HCT116 (cell line): ENCODE measurements at regions not wholly inside any gene's neighbourhood (a gene's known extent, or its start where the extent isn't known, plus 50 kb on each side); places are given as distances from the start of the nearest gene placed in this dataset.

Source experiments
- ATAC-seq: fragments of 200-7000 bp; cut with Tn5 transposase; 2 replicates; pipeline ENCODE4 v1.9.1; 2020; ENCODE audit warnings: mild to moderate bottlenecking, moderate library complexity
- BruUV-seq: library from RNA; stranded (reverse); fragments of 400-500 nt; replicated peaks from 2 replicates; lab custom pipeline; 2021; lab: Mats Ljungman, UMichigan
- CTCF ChIA-PET: fragments of 300-600 bp; sonication (Branson Sonifier 250); formaldehyde crosslinking; loops from one replicate; lab custom pipeline; 2021; ENCODE audit warnings: antibody characterized with exemption; lab: Charles Lee
- POLR2A ChIA-PET: fragments of 300-600, 350-600 bp; sonication (Branson Sonifier 250); formaldehyde crosslinking; loops from one replicate; lab custom pipeline; 2021; ENCODE audit warnings: antibody characterized with exemption; lab: Charles Lee
- RAD21 ChIA-PET, 2 experiments: fragments of 300-600 bp; sonication (Branson Sonifier 250); formaldehyde crosslinking; loops; one replicate each; lab custom pipeline; 2023; ENCODE audit warnings: low total read pairs in 2 of 2; ENCODE audit not compliant: uncharacterized antibody in 2 of 2, unreplicated experiment in 2 of 2, low non-redundant PET in 1 of 2; lab: Charles Lee
- DNase-seq: peaks from one replicate; pipeline ENCODE4 v3.0.0-alpha.2; 2010; ENCODE audit warnings: low read depth, low spot score
- H2AFZ ChIP-seq: fragments of 200-600 bp; shearing (Covaris generic), sonication (generic); 2 replicates; pipeline ENCODE4 v1.6.1; 2017; ENCODE audit warnings: low read depth, mixed run types, mixed read lengths, antibody characterized with exemption, low read length; ENCODE audit not compliant: poor library complexity, severe bottlenecking
- H3K27ac ChIP-seq: 2 replicates; pipeline ENCODE4 v1.5.1; 2012; ENCODE audit warnings: low read depth, low read length
- H3K27me3 ChIP-seq: fragments of 200-600 bp; sonication (generic); 2 replicates; pipeline ENCODE4 v1.6.1; 2016; ENCODE audit warnings: mixed run types, low read length, mixed read lengths; ENCODE audit not compliant: insufficient read depth
- H3K36me3 ChIP-seq, 2 experiments: fragments of 200-500 bp in 1 of 2; fragments of 200-600 bp in 1 of 2; sonication (Bioruptor generic) in 1 of 2; sonication (generic) in 1 of 2; 2 replicates each; pipeline versions ENCODE4 v1.5.1 to v1.6.1; 2014 to 2016; ENCODE audit warnings: low read length in 2 of 2, inconsistent platforms in 1 of 2, mixed read lengths in 1 of 2, mixed run types in 1 of 2; ENCODE audit not compliant: insufficient read depth in 2 of 2, control insufficient read depth in 1 of 2
- H3K4me1 ChIP-seq, 2 experiments: fragments of 200-600 bp in 1 of 2; sonication (generic) in 1 of 2; 2 replicates each; pipeline versions ENCODE4 v1.5.1 to v1.6.1; 2012 to 2017; ENCODE audit warnings: low read length in 2 of 2, inconsistent platforms in 1 of 2, mild to moderate bottlenecking in 1 of 2, mixed read lengths in 1 of 2, mixed run types in 1 of 2, moderate library complexity in 1 of 2; ENCODE audit not compliant: insufficient read depth in 2 of 2, control insufficient read depth in 1 of 2
- H3K4me2 ChIP-seq: fragments of 200-600 bp; sonication (generic); 2 replicates; pipeline ENCODE4 v1.6.1; 2017; ENCODE audit warnings: mixed run types, low read length, mixed read lengths
- H3K4me3 ChIP-seq, 2 experiments: fragments of 200-600 bp in 1 of 2; sonication (generic) in 1 of 2; replicated peaks in 1 of 2; 2 replicates each; pipeline ENCODE4 v1.5.1; 2011 to 2016; ENCODE audit warnings: low read length in 2 of 2, control low read depth in 1 of 2, low read depth in 1 of 2, mild to moderate bottlenecking in 1 of 2, mixed read lengths in 1 of 2, mixed run types in 1 of 2
- H3K79me2 ChIP-seq: fragments of 200-600 bp; sonication (generic); 2 replicates; pipeline ENCODE4 v1.6.1; 2017; ENCODE audit warnings: mild to moderate bottlenecking, mixed run types, low read length, moderate library complexity, mixed read lengths; ENCODE audit not compliant: insufficient read depth
- H3K9ac ChIP-seq: fragments of 200-600 bp; sonication (generic); 2 replicates; pipeline ENCODE4 v1.6.1; 2016; ENCODE audit warnings: low read length, mixed read lengths
- H3K9me2 ChIP-seq: fragments of 200-600 bp; sonication (generic), shearing (Covaris generic); 2 replicates; pipeline ENCODE4 v1.6.1; 2017; ENCODE audit warnings: mixed run types, mild to moderate bottlenecking, moderate library complexity; ENCODE audit not compliant: insufficient read depth
- H3K9me3 ChIP-seq, 2 experiments: fragments of 200-500 bp in 1 of 2; fragments of 200-600 bp in 1 of 2; sonication (Bioruptor generic) in 1 of 2; sonication (generic) in 1 of 2; 2 replicates each; pipeline ENCODE4 v1.6.1; 2014 to 2017; ENCODE audit warnings: low read length in 2 of 2, mixed read lengths in 2 of 2, inconsistent platforms in 1 of 2, low read depth in 1 of 2, mild to moderate bottlenecking in 1 of 2, mixed run types in 1 of 2, moderate library complexity in 1 of 2; ENCODE audit not compliant: control insufficient read depth in 1 of 2, insufficient read depth in 1 of 2
- H4K20me1 ChIP-seq: fragments of 200-600 bp; sonication (generic), shearing (Covaris generic); 2 replicates; pipeline ENCODE4 v1.6.1; 2017; ENCODE audit warnings: mixed run types, mild to moderate bottlenecking, moderate library complexity; ENCODE audit not compliant: insufficient read depth
- ATF3 ChIP-seq: IDR thresholded peaks from 2 replicates; pipeline ENCODE4 v1.6.1; 2012
- CBX3 ChIP-seq: IDR thresholded peaks from 2 replicates; pipeline ENCODE4 v1.6.1; 2012; ENCODE audit warnings: low read depth
- CEBPB ChIP-seq: IDR thresholded peaks from 2 replicates; pipeline ENCODE4 v1.6.1; 2012; ENCODE audit warnings: low read depth
- CTCF ChIP-seq, 3 experiments: fragments of 200-600 bp in 1 of 3; sonication (generic) in 1 of 3; IDR thresholded peaks in 2 of 3; conservative IDR thresholded peaks in 1 of 3; 2 replicates each; pipeline ENCODE4 v1.5.1; 2012 to 2017; ENCODE audit warnings: low read depth in 2 of 3, low read length in 2 of 3, antibody characterized with exemption in 1 of 3, borderline replicate concordance in 1 of 3, control low read depth in 1 of 3, mild to moderate bottlenecking in 1 of 3, mixed read lengths in 1 of 3, mixed run types in 1 of 3, moderate library complexity in 1 of 3; ENCODE audit not compliant: insufficient read depth in 1 of 3
- ELF1 ChIP-seq: IDR thresholded peaks from 2 replicates; pipeline ENCODE4 v1.6.1; 2012; ENCODE audit warnings: low read depth, borderline replicate concordance
- POLR2A ChIP-seq: IDR thresholded peaks from 2 replicates; pipeline ENCODE4 v1.7.0; 2011; ENCODE audit warnings: borderline replicate concordance; ENCODE audit not compliant: insufficient read depth, insufficient read length; ENCODE audit errors: extremely low read depth
- POLR2AphosphoS5 ChIP-seq: IDR thresholded peaks from 2 replicates; pipeline ENCODE4 v1.6.1; 2011; ENCODE audit warnings: mild to moderate bottlenecking, low read depth, low read length, moderate library complexity
- RAD21 ChIP-seq: IDR thresholded peaks from 2 replicates; pipeline ENCODE4 v1.6.1; 2012; ENCODE audit warnings: low read depth, mild to moderate bottlenecking
- REST ChIP-seq: IDR thresholded peaks from 2 replicates; pipeline ENCODE4 v1.6.1; 2012; ENCODE audit warnings: low read depth
- SIN3A ChIP-seq: IDR thresholded peaks from 2 replicates; pipeline ENCODE4 v1.6.1; 2012; ENCODE audit warnings: low read depth
- SP1 ChIP-seq: IDR thresholded peaks from 2 replicates; pipeline ENCODE4 v1.6.1; 2012; ENCODE audit warnings: low read depth
- SRF ChIP-seq: IDR thresholded peaks from 2 replicates; pipeline ENCODE4 v1.6.1; 2012; ENCODE audit warnings: low read depth
- ZBTB33 ChIP-seq: IDR thresholded peaks from 2 replicates; pipeline ENCODE4 v1.6.1; 2011; ENCODE audit warnings: mild to moderate bottlenecking, low read length, moderate library complexity; ENCODE audit not compliant: insufficient replicate concordance; ENCODE audit errors: extremely low read depth
- ZFX ChIP-seq: fragments of 450-650 bp; IDR thresholded peaks from 2 replicates; pipeline ENCODE4 v1.6.1; 2017
- ZNF274 ChIP-seq: fragments of 200-500 bp; sonication (Bioruptor generic); IDR thresholded peaks from 2 replicates; pipeline ENCODE4 v1.6.1; 2014; ENCODE audit warnings: mild to moderate bottlenecking, low read depth, low read length, inconsistent platforms
- intact Hi-C: fragments of 100-400 bp; cut with micrococcal nuclease; formaldehyde crosslinking; loops from 2 replicates; pipeline ENCODE4 v1.10.0; 2022

- CTCF ChIA-PET = no interaction called here
- Histone ChIP-seq H3K27me3 (no peaks in the 10 kb centered on the region), H3K36me3 (no peaks in the 10 kb centered on the region), H3K9me2 (no peaks in the 10 kb centered on the region), H3K9me3 (no peaks in the 10 kb centered on the region), H3K4me3 (no peak overlapping the region), H4K20me1 (no peaks in the 10 kb centered on the region), H3K27ac (no peak overlapping the region), H2AFZ (no peak overlapping the region), H3K4me2 (no peak overlapping the region), H3K4me1 (no peaks in the 10 kb centered on the region), H3K9ac (no peak overlapping the region), H3K79me2 (no peaks in the 10 kb centered on the region)
- no peak for TF ChIP-seq POLR2AphosphoS5
- TF ChIP-seq SRF = no peak
- TF ChIP-seq RAD21 = no peak
- TF ChIP-seq SIN3A = no peak
- no peak for TF ChIP-seq SP1
- RAD21 ChIA-PET = no interaction called here
- DNase-seq = no peak
- intact Hi-C loops = no loop called here
- no peak for ATAC-seq
- no TSS peak for BruUV-seq
- POLR2A ChIA-PET = no interaction called here
Measured at GRCh38 chr6:16855460-16855859, 94.2 kb upstream of the ATXN1 start.

- CTCF ChIA-PET = no interaction called here
- ATAC-seq = no peak
- POLR2A ChIA-PET = no interaction called here
- TF ChIP-seq CTCF (IDR thresholded peaks at IDR 0.05 in 2 of 3, conservative IDR thresholded peaks at IDR 0.05 in 1 of 3; ENCODE audit: borderline replicate concordance in 1 of 3, insufficient read depth in 1 of 3, low read depth in 2 of 3, low read length in 2 of 3) (no peak), SRF (no peak), ZFX (no peak), CBX3 (no peak), REST (no peak), ATF3 (no peak), ELF1 (no peak), CEBPB (no peak), POLR2A (no peak), ZNF274 (no peak), ZBTB33 (no peak)
Measured at GRCh38 chr6:16854986-16855385, 93.7 kb upstream of the ATXN1 start.

More at GRCh38 chr6:16854986-16855385, 93.7 kb upstream of the ATXN1 start:
- Histone ChIP-seq H3K9me3 (no peaks in the 10 kb centered on the region), H3K27me3 (no peaks in the 10 kb centered on the region), H3K27ac (no peak overlapping the region), H2AFZ (no peak overlapping the region), H3K79me2 (no peaks in the 10 kb centered on the region), H3K4me1 (peaks cover 0 to 3% of the 10 kb centered on the region in 2 experiments; a peak in 2 of 4 replicates), H3K4me3 (no peak overlapping the region), H3K4me2 (no peak overlapping the region), H3K9me2 (no peaks in the 10 kb centered on the region), H4K20me1 (no peaks in the 10 kb centered on the region), H3K9ac (no peak overlapping the region), H3K36me3 (no peaks in the 10 kb centered on the region)
- intact Hi-C loops = no loop called here
- no TSS peak for BruUV-seq
- RAD21 ChIA-PET = no interaction called here
- no peak for DNase-seq
